ENCODE measurements at regions not wholly inside any gene's neighbourhood (a gene's known extent, or its start where the extent isn't known, plus 50 kb on each side); places are given as distances from the start of the nearest gene placed in this dataset.

GRCh38 chr2:83654091-83654611 lies 804.9 kb downstream of the SUCLG1 start:
- DNase-seq (ENCODE audit: low read depth in 3 of 3), result no peak

GRCh38 chr2:83650898-83651297 lies 808.2 kb downstream of the SUCLG1 start:
- no peak for DNase-seq (ENCODE audit: low read depth in 3 of 3)

GRCh38 chr2:83650161-83650560 lies 808.9 kb downstream of the SUCLG1 start:
- no peak for DNase-seq (ENCODE audit: low read depth in 3 of 3)

- no peak for DNase-seq (ENCODE audit: low read depth in 3 of 3)
Observed at GRCh38 chr2:83640506-83640905, 818.6 kb downstream of the SUCLG1 start.

GRCh38 chr2:83633423-83633822 lies 825.7 kb downstream of the SUCLG1 start:
- DNase-seq (ENCODE audit: low read depth in 3 of 3), result no peak

GRCh38 chr2:83630351-83630750 lies 828.7 kb downstream of the SUCLG1 start:
- no peak for DNase-seq (ENCODE audit: low read depth in 3 of 3)

- DNase-seq (ENCODE audit: low read depth in 3 of 3), result no peak
Observed at GRCh38 chr2:83615511-83615910, 843.6 kb downstream of the SUCLG1 start.

GRCh38 chr2:83613178-83613577 lies 845.9 kb downstream of the SUCLG1 start:
- no peak for DNase-seq (ENCODE audit: low read depth in 3 of 3)

- no peak for DNase-seq (ENCODE audit: low read depth in 3 of 3)
Observed at GRCh38 chr2:83602753-83603152, 856.3 kb downstream of the SUCLG1 start.

- no peak for DNase-seq (ENCODE audit: low read depth in 3 of 3)
Observed at GRCh38 chr2:83596592-83597282, 862.3 kb downstream of the SUCLG1 start.

- DNase-seq (ENCODE audit: low read depth in 3 of 3), result no peak
Observed at GRCh38 chr2:83595926-83596325, 863.2 kb downstream of the SUCLG1 start.

GRCh38 chr2:83595121-83595690 lies 863.9 kb downstream of the SUCLG1 start:
- DNase-seq (ENCODE audit: low read depth in 3 of 3), result no peak

GRCh38 chr2:83594241-83595120 lies 864.6 kb downstream of the SUCLG1 start:
- DNase-seq (ENCODE audit: low read depth in 3 of 3), result no peak

- no peak for DNase-seq (ENCODE audit: low read depth in 3 of 3)
Observed at GRCh38 chr2:83587309-83587708, 871.8 kb downstream of the SUCLG1 start.

GRCh38 chr2:83585250-83585649 lies 873.8 kb downstream of the SUCLG1 start:
- DNase-seq (ENCODE audit: low read depth in 3 of 3), result no peak

GRCh38 chr2:83584672-83585071 lies 874.4 kb downstream of the SUCLG1 start:
- DNase-seq (ENCODE audit: low read depth in 3 of 3), result no peak

GRCh38 chr2:83582589-83582988 lies 876.5 kb downstream of the SUCLG1 start:
- no peak for DNase-seq (ENCODE audit: low read depth in 3 of 3)

- no peak for DNase-seq (ENCODE audit: low read depth in 3 of 3)
Observed at GRCh38 chr2:83579507-83579906, 879.6 kb downstream of the SUCLG1 start.

- no peak for DNase-seq (ENCODE audit: low read depth in 3 of 3)
Observed at GRCh38 chr2:83578405-83578804, 880.7 kb downstream of the SUCLG1 start.

GRCh38 chr2:83574614-83575013 lies 884.5 kb downstream of the SUCLG1 start:
- no peak for DNase-seq (ENCODE audit: low read depth in 3 of 3)

GRCh38 chr2:83573060-83573459 lies 886.0 kb downstream of the SUCLG1 start:
- no peak for DNase-seq (ENCODE audit: low read depth in 3 of 3)

- no peak for DNase-seq (ENCODE audit: low read depth in 3 of 3)
Observed at GRCh38 chr2:83572400-83572799, 886.7 kb downstream of the SUCLG1 start.

GRCh38 chr2:83567551-83567950 lies 891.5 kb downstream of the SUCLG1 start:
- DNase-seq (ENCODE audit: low read depth in 3 of 3), result no peak

Data from stimulated activated CD4-positive, alpha-beta T cell treated with anti-CD3 and anti-CD28 coated beads, TNF-alpha, amount 100 ng/mL, for 4 hours (primary cell).